ENCODE measurements at regions not wholly inside any gene's neighbourhood (a gene's known extent, or its start where the extent isn't known, plus 50 kb on each side); places are given as distances from the start of the nearest gene placed in this dataset.

GRCh38 chr13:30016398-30016797, 166.0 kb upstream of the UBL3 start:
- TF ChIP-seq, protein P1, sequence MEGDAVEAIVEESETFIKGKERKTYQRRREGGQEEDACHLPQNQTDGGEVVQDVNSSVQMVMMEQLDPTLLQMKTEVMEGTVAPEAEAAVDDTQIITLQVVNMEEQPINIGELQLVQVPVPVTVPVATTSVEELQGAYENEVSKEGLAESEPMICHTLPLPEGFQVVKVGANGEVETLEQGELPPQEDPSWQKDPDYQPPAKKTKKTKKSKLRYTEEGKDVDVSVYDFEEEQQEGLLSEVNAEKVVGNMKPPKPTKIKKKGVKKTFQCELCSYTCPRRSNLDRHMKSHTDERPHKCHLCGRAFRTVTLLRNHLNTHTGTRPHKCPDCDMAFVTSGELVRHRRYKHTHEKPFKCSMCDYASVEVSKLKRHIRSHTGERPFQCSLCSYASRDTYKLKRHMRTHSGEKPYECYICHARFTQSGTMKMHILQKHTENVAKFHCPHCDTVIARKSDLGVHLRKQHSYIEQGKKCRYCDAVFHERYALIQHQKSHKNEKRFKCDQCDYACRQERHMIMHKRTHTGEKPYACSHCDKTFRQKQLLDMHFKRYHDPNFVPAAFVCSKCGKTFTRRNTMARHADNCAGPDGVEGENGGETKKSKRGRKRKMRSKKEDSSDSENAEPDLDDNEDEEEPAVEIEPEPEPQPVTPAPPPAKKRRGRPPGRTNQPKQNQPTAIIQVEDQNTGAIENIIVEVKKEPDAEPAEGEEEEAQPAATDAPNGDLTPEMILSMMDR (IDR thresholded peaks at IDR 0.05) = no peak
- no peak overlapping the region for H3K4me3 ChIP-seq
- no peak overlapping the region for H3K27ac ChIP-seq
- DNase-seq (ENCODE audit: low spot score) = no peak

DNA sequence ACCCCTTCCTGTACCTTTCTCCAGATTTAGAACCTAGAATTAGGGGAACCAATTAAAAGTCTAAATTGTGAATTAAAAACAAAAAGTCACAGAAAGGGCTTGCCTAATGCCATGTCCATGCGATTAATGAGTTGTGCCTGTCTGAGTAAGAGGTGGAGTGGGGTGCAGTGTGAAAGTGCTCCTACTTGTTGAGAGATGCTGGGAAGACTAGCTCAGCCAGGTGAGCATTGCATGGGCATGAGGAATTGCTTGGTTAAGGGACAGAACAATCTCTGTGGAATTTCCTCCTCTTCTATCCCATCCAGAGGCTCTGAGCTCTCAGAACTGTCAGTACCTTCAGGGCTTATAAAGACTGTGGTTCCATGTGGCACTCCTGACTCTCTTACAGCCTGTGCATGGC, 159.0 kb upstream of the UBL3 start:
- no peak overlapping the region for H3K27ac ChIP-seq
- no peak for DNase-seq (ENCODE audit: low spot score)
- TF ChIP-seq, protein P1 (IDR thresholded peaks at IDR 0.05) = no peak
- no peak overlapping the region for H3K4me3 ChIP-seq

DNA sequence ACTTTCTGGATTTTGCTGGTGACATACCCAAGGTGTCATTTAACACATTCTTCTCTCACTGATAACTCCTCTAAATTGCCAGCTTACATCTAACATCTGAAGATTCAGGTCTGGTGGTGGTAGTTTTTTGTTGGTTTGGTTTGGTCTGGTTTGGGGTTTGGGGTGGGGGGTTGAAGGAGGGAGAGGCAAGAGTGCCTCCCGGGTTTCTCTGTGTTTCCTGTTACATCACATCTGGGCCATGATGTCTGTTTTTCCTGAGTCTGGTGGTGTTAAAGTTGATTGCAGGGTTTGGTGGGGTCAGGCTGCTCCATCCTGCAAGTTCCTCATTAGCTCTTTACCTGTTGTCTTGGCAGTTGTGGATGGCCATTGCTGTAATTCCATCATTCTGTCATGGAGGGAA, 155.8 kb upstream of the UBL3 start:
- Histone ChIP-seq H3K4me3 (no peak overlapping the region), H3K27ac (no peak overlapping the region)
- TF ChIP-seq, protein P1 (IDR thresholded peaks at IDR 0.05) = no peak
- no peak for DNase-seq (ENCODE audit: low spot score)

- no peak overlapping the region for H3K4me3 ChIP-seq
- TF ChIP-seq, protein P1 (IDR thresholded peaks at IDR 0.05) = no peak
- no peak overlapping the region for H3K27ac ChIP-seq
- DNase-seq (ENCODE audit: low spot score) = no peak
Observed at GRCh38 chr13:30004204-30004603, 153.8 kb upstream of the UBL3 start.

GRCh38 chr13:30002577-30002976, 152.2 kb upstream of the UBL3 start:
- TF ChIP-seq, protein P1 (IDR thresholded peaks at IDR 0.05) = no peak
- no peak for DNase-seq (ENCODE audit: low spot score)
- Histone ChIP-seq H3K27ac (no peak overlapping the region), H3K4me3 (no peak overlapping the region)

DNA sequence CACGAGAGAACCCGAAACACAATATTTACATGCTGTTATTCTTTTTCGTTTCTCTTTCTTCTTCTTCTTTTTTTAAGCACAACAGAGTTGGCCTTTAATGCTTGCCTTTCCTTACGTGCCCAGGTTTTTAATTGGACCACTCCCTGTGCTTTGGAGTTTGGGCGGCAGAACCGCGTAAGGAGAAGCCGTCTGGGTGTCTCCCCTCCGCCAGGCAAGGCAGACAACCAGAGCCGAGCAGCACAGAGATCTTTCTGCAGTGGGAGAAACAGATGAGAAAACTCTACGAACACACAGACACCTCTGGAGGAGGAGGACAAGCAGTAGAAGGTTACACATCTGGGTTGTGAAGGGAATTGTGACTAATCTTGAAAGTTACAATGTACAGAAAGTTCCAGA, 150.0 kb upstream of the UBL3 start:
- Histone ChIP-seq H3K27ac (no peak overlapping the region), H3K4me3 (no peak overlapping the region)
- DNase-seq (ENCODE audit: low spot score) = no peak
- TF ChIP-seq, protein P1 (IDR thresholded peaks at IDR 0.05) = no peak

DNA sequence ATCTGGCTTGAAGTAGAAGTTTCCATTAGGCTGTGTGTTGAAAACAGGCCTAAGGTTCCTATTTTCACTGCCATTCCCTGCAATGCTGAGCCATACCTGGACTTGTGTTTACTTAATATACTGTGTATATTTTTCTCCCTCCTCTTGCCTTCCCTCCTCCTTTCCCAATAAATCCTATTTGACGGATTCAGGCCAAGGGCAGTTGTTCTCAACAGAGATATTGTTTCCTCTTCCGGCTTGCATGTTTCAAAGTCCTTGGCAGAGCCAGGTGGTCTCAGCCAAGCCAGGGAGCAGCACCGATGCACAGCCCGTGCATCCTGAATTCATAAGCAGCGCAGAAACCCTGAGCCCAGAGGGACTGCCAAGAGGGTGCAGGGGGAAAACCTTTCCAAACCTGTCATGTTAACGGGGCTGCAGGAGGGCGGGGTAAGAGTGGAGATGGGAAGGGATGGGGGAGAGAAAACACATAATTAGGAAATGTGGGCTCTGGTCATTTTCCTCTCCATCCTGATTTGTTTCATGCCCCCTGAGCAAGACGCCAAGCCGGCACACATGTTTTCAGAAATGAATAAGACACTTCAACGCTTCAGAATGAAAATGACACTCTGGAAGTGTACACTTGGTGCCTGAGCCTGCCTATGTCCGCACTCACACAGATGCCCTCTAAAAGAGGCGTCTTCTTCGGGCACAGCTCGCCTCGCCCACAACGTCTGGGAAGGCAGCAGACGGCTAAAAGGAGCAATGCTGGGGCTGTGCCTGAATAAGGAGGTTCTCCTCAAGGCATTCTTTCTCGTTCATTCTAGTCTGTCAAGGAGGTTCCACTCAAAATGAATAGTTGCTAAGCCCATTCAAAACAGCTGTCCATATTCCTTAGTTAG, 149.3 kb upstream of the UBL3 start:
- no peak overlapping the region for H3K4me3 ChIP-seq
- TF ChIP-seq, protein P1 (IDR thresholded peaks at IDR 0.05) = no peak
- no peak overlapping the region for H3K27ac ChIP-seq
- no peak for DNase-seq (ENCODE audit: low spot score)

Measured in coronary artery (tissue), 2 donors.